ENCODE measurements at regions not wholly inside any gene's neighbourhood (a gene's known extent, or its start where the extent isn't known, plus 50 kb on each side); places are given as distances from the start of the nearest gene placed in this dataset.

DNA sequence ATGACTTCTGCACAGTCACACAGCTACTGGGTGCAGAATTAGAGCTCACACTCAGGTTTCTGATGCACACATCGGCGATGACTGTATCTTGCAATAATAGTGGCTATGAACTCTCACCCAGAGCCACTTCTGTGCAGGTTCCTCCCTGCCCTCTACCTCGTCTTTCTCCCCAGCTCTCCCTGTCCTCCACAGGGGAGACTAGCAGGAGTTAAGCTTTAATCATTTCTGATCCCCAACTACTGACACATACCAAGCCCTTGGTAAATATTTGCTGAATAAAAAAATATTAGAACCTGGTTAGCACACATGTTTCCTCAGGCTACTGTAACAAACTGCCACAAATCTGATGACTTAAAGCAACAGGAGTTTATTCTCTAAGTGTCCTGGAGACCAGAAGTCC is 222.7 kb upstream of the FOXA2 start:
- TF ChIP-seq EZH2 (IDR thresholded peaks at IDR 0.05; ENCODE audit: insufficient read depth, poor library complexity, severe bottlenecking) (no peak), EZH2phosphoT487 (IDR thresholded peaks at IDR 0.05; ENCODE audit: insufficient read depth, low read depth) (no peak)
